IPS-18a (cell line): ENCODE measurements at regions not wholly inside any gene's neighbourhood (a gene's known extent, or its start where the extent isn't known, plus 50 kb on each side); places are given as distances from the start of the nearest gene placed in this dataset.
"Not testable (repeated sequence)": the region's sequence is repeated elsewhere in the genome, so short reads cannot be mapped to it uniquely, and the experiment has no call there.

Experiments
- H3K27ac ChIP-seq: one replicate; pipeline ENCODE4 v1.5.1; 2013; ENCODE audit warnings: low read length
- H3K27me3 ChIP-seq: one replicate; pipeline ENCODE4 v1.6.1; 2013; ENCODE audit warnings: mild to moderate bottlenecking, low read length; ENCODE audit not compliant: control insufficient read depth, insufficient read depth
- H3K36me3 ChIP-seq: one replicate; pipeline ENCODE4 v1.6.1; 2013; ENCODE audit warnings: low read depth, low read length; ENCODE audit not compliant: control insufficient read depth
- H3K4me1 ChIP-seq: one replicate; pipeline ENCODE4 v1.6.1; 2013; ENCODE audit warnings: low read depth, low read length; ENCODE audit not compliant: control insufficient read depth
- H3K4me3 ChIP-seq: one replicate; pipeline ENCODE4 v1.5.1; 2013; ENCODE audit warnings: low read length
- H3K9ac ChIP-seq: one replicate; pipeline ENCODE4 v1.6.1; 2013; ENCODE audit warnings: mild to moderate bottlenecking, low read length, moderate library complexity
- H3K9me3 ChIP-seq: one replicate; pipeline ENCODE4 v1.6.1; 2013; ENCODE audit warnings: low read depth, low read length; ENCODE audit not compliant: control insufficient read depth

DNA sequence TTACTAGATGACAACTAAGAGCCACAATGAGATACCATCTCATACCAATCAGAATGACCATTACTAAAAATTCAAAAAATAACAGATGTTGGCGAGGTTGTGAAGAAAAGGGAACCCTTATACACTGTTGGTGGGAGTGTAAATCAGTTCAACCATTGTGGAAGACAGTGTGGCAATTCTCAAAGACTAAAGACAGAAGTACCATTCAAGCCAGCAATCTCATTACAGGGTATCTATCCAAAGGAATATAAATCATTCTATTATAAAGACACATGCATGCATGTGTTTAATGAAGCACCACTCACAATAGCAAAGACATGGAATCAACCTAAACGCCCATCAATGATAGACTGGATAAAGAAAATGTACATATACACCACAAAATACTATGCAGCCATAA is 705.1 kb upstream of the ACVR2A start:
- not testable (repeated sequence) for H3K9me3 ChIP-seq, H3K4me1 ChIP-seq, H3K9ac ChIP-seq, H3K27ac ChIP-seq, H3K4me3 ChIP-seq, H3K36me3 ChIP-seq, H3K27me3 ChIP-seq

DNA sequence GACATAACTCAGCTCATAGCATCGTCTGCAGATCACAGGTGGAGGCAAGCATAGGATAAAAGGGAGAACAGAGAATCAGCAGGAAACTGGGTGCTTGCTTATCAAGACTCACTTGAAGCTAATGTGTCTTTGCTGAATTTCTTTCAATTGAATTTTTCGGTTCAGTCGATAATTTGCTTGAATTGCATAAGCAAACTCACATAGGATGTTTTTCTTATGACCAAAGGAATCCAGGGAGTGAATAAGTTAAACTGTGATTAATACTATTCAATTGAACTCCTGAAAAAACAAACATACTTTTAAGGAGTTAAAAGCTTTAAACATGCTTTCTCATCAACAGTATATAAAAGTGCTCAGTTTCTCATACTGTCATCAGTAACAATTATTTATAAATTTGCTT is 707.1 kb upstream of the ACVR2A start:
- H3K9me3 ChIP-seq, result no peaks in the 10 kb centered on the region
- H3K9ac ChIP-seq, result no peak overlapping the region
- peaks cover 4% of the 10 kb centered on the region for H3K4me1 ChIP-seq
- no peak overlapping the region for H3K4me3 ChIP-seq
- H3K36me3 ChIP-seq, result no peaks in the 10 kb centered on the region
- no peak overlapping the region for H3K27ac ChIP-seq
- no peaks in the 10 kb centered on the region for H3K27me3 ChIP-seq

GRCh38 chr2:147135376-147135775 is 709.5 kb upstream of the ACVR2A start:
- no peak overlapping the region for H3K27ac ChIP-seq
- H3K4me3 ChIP-seq, result no peak overlapping the region
- H3K36me3 ChIP-seq, result no peaks in the 10 kb centered on the region
- H3K9ac ChIP-seq, result no peak overlapping the region
- no peaks in the 10 kb centered on the region for H3K9me3 ChIP-seq
- no peaks in the 10 kb centered on the region for H3K27me3 ChIP-seq
- peaks cover 4% of the 10 kb centered on the region for H3K4me1 ChIP-seq

DNA sequence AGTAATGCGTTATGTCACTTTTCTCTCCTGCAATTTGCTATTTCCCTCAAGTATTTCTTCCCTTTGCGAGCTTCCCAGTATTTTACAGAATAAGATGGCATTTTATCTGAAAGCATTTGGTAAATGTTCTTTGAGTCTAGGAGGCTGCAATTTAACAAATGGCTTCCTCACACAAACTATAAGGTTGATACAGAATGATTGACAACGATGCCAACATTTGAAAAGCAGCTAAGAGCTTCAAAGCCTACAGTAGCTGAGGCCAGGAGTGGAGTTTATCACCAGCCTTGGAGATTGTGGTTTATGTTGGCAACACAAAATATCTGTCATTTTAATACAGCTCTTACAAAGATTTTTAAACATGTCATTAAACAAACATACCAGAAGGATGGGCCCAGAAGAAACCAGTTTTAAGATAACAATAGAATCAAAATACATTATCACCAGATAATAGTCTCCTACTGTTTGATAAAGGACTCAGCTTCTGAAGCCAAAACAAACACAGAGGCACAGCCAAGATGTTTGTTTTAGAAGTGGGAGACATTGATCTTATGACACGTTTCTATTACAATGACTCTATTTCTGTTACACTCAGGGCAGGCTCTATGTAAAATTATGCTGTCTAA is 711.4 kb upstream of the ACVR2A start:
- H3K4me1 ChIP-seq, result peaks cover 4% of the 10 kb centered on the region
- H3K27me3 ChIP-seq, result no peaks in the 10 kb centered on the region
- H3K4me3 ChIP-seq, result no peak overlapping the region
- no peak overlapping the region for H3K27ac ChIP-seq
- H3K9me3 ChIP-seq, result no peaks in the 10 kb centered on the region
- H3K9ac ChIP-seq, result no peak overlapping the region
- H3K36me3 ChIP-seq, result no peaks in the 10 kb centered on the region

DNA sequence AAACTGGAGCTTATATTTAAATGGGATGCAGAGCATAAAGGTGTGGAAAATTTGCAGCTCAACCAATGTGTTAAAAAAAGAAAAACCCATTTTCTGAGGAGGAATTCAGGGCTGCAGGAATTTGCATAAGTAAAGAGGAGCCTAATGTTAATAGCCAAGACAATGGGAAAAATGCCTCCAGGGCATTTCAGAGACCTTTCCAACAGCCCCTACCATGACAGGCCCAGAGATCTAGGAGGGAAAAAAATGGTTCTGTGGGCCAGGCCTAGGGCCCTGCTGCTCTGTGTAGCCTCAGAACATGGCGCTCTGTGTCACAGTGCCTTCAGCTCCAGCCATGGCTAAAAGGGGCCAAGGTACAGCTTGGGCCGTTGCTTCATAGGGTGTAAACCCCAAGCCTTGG is 719.7 kb upstream of the ACVR2A start:
- no peaks in the 10 kb centered on the region for H3K27me3 ChIP-seq
- no peak overlapping the region for H3K27ac ChIP-seq
- no peaks in the 10 kb centered on the region for H3K9me3 ChIP-seq
- no peak overlapping the region for H3K4me3 ChIP-seq
- no peaks in the 10 kb centered on the region for H3K4me1 ChIP-seq
- no peaks in the 10 kb centered on the region for H3K36me3 ChIP-seq
- no peak overlapping the region for H3K9ac ChIP-seq

DNA sequence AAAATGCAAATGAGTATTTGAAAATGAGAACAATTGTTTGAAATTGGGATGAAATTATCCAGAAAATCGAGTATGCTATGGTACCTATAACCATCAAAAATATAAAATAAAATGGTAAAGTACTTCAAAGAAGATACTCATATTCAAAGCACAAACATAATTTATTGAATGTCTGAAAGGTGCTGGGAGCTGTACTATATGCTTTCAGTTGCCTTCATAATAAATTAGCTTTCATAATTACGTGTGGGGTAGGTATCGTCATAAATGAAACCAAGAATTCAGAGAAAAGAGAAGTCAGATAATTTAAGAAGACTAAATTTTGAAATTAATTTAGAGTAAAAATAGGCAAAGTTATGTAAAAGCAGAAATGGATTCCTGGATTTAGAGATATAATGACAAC is 721.9 kb upstream of the ACVR2A start:
- no peaks in the 10 kb centered on the region for H3K9me3 ChIP-seq
- no peak overlapping the region for H3K9ac ChIP-seq
- no peak overlapping the region for H3K27ac ChIP-seq
- no peaks in the 10 kb centered on the region for H3K4me1 ChIP-seq
- no peaks in the 10 kb centered on the region for H3K36me3 ChIP-seq
- H3K4me3 ChIP-seq, result no peak overlapping the region
- no peaks in the 10 kb centered on the region for H3K27me3 ChIP-seq

DNA sequence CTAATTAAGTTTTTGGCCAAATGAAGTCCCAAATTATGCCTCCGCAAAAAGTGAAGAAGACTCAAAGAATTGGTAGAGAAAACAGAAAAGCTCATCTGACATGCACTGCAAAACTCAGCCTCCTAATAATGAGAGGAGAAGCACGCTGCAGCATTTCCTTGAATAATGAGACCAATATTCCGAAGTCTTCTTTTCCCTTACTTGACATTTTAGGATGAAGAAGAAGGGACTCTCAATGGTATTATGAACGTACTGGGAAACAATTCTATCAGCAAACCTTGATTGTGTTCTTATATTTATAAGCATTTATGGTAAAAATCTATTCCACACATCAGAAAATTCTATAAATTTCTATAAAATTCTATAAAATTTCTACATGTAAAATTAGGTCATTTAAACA is 733.9 kb upstream of the ACVR2A start:
- H3K9me3 ChIP-seq, result no peaks in the 10 kb centered on the region
- H3K4me3 ChIP-seq, result no peak overlapping the region
- H3K4me1 ChIP-seq, result no peaks in the 10 kb centered on the region
- H3K9ac ChIP-seq, result no peak overlapping the region
- no peaks in the 10 kb centered on the region for H3K36me3 ChIP-seq
- no peaks in the 10 kb centered on the region for H3K27me3 ChIP-seq
- H3K27ac ChIP-seq, result no peak overlapping the region

- Histone ChIP-seq H3K27ac (no peak overlapping the region), H3K9me3 (no peaks in the 10 kb centered on the region), H3K4me3 (no peak overlapping the region), H3K4me1 (no peaks in the 10 kb centered on the region), H3K36me3 (no peaks in the 10 kb centered on the region), H3K9ac (no peak overlapping the region), H3K27me3 (no peaks in the 10 kb centered on the region)
Measured at GRCh38 chr2:147110317-147110716, 734.5 kb upstream of the ACVR2A start.

DNA sequence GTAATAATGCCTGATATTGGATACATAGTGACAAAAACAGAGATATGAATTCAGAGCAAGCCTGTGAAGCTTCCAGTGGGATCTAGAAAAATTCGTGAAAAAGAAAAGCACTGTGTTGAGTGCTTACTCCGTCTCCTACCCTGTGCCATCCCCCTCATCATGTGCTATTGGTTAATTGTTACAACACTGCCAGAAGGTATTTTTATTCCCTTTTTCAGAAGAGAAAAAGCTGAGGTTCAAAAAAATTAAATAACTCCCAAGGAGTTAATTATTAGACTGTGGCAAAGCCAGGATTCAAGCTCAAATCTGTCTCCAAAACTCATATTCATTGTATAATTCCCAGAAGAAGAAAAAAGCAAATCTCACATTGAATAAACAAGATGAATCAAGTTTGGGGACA is 735.5 kb upstream of the ACVR2A start:
- Histone ChIP-seq H3K4me3 (no peak overlapping the region), H3K36me3 (no peaks in the 10 kb centered on the region), H3K9ac (no peak overlapping the region), H3K9me3 (no peaks in the 10 kb centered on the region), H3K4me1 (no peaks in the 10 kb centered on the region), H3K27me3 (no peaks in the 10 kb centered on the region), H3K27ac (no peak overlapping the region)

- H3K9ac ChIP-seq, result no peak overlapping the region
- H3K9me3 ChIP-seq, result no peaks in the 10 kb centered on the region
- H3K27me3 ChIP-seq, result no peaks in the 10 kb centered on the region
- H3K4me1 ChIP-seq, result no peaks in the 10 kb centered on the region
- no peaks in the 10 kb centered on the region for H3K36me3 ChIP-seq
- no peak overlapping the region for H3K4me3 ChIP-seq
- H3K27ac ChIP-seq, result no peak overlapping the region
Measured at GRCh38 chr2:147108548-147108947, 736.3 kb upstream of the ACVR2A start.

GRCh38 chr2:147101941-147102790 is 742.7 kb upstream of the ACVR2A start:
- Histone ChIP-seq H3K27me3 (no peaks in the 10 kb centered on the region), H3K27ac (no peak overlapping the region), H3K36me3 (no peaks in the 10 kb centered on the region), H3K4me1 (no peaks in the 10 kb centered on the region), H3K9me3 (no peaks in the 10 kb centered on the region), H3K4me3 (no peak overlapping the region), H3K9ac (no peak overlapping the region)
